HG03575 (cell line): ENCODE measurements at regions not wholly inside any gene's neighbourhood (a gene's known extent, or its start where the extent isn't known, plus 50 kb on each side); places are given as distances from the start of the nearest gene placed in this dataset.

Source experiments
- ATAC-seq: cut with Tn5 transposase; IDR thresholded peaks from one replicate; pipeline ENCODE4 v1.9.1; 2021; ENCODE audit not compliant: unreplicated experiment, insufficient number of reproducible peaks, low FRiP score; ENCODE audit errors: extremely low read depth

DNA sequence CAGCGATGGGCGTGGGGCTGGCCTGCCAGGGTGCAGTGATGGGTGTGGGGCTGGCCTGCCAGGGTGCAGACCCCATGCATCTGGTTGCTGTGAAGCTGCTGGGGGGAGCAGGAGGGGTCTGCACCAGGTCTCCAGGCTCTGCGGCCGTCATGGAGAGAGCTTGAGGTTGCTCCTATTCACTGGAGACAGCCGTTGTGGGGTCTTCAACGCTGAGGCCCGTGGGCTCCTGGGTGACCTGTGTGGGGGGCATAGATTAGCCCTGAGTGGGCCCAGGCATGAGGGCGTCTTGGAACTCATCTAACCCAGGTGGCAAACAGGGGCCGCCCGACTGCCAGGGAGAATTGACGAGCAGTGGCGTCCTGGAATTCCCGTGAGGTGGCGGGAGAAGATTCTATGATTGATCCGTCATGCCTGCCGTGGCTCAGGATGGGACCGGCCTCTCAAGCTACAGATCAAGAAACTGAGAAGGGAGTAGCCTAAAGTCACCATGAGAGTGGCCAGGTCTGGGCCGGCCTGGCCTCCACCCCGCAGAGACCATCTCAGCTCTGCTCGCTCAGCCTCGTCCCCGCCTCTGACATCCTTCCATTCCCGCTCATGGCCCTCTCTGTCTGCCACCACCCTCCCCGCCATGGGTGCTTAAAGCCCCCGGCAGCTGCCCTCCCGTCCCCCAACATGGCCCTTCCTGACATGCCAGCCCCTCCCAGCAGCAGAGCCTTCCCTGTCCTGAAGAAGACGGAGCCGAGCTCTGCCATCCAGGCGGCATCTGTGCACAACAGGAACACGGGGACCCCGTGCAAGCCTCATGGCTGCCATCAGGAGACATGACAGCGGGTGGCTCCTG lies 50.7 kb upstream of the ACSF3 start:
- ATAC-seq: no peak

DNA sequence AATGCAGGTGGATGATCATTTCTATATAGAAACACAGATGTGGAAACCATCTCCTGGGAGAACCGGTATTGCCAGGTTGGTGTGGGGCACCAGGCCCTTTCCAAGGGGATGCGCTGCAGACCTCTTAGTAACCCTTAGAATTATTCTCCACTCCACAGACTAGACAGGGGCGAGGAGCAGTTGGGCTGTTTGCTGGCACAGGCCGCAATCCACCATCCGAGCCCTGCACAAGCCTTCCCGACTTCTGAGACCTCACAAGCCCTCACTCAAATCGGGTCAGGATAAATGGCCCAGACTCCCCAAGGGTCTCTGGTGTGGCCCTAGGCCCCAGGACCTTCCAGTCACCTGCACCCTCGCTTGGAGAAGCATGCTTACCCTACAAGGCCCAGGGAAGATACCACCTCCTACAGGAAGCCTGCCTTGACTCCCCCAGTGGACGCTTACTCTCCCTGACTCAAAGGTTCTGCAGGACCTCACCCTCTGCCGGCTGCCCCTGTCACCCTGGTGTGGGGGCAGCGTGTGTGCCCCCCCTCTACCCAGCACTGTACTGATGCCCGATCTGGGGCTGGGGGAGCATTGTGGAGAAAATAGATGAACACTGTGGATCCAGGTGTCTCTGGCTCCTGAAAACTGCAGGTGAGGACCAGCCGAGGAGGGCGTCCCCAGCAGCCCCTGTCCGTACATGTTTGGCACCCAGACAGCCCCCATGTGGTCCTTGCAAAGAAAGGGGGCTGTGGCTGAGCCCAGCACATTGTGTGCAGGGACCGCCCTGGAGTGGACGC lies 49.8 kb upstream of the ACSF3 start:
- no peak for ATAC-seq
